NCI-H510A treated with DMSO at 0.1 percent for 48 hours (cell line): ENCODE measurements at regions not wholly inside any gene's neighbourhood (a gene's known extent, or its start where the extent isn't known, plus 50 kb on each side); places are given as distances from the start of the nearest gene placed in this dataset.

Source experiments
- DNase-seq: peaks from one replicate; lab custom pipeline; 2025; lab: John Stamatoyannopoulos, UW

- no peak for DNase-seq
Observed at GRCh38 chr2:176612036-176612435, 342.8 kb downstream of the MTX2 start.

GRCh38 chr2:176612736-176613135 is 343.5 kb downstream of the MTX2 start:
- DNase-seq = no peak

GRCh38 chr2:176613323-176613987 is 344.2 kb downstream of the MTX2 start:
- DNase-seq = no peak

GRCh38 chr2:176614049-176614448 is 344.8 kb downstream of the MTX2 start:
- DNase-seq = no peak

GRCh38 chr2:176614930-176615329 is 345.7 kb downstream of the MTX2 start:
- no peak for DNase-seq

- DNase-seq = no peak
Observed at GRCh38 chr2:176619504-176619903, 350.3 kb downstream of the MTX2 start.

- DNase-seq = no peak
Observed at GRCh38 chr2:176621350-176621749, 352.1 kb downstream of the MTX2 start.

GRCh38 chr2:176622792-176623191 is 353.6 kb downstream of the MTX2 start:
- no peak for DNase-seq

- no peak for DNase-seq
Observed at GRCh38 chr2:176626796-176627195, 357.6 kb downstream of the MTX2 start.

- DNase-seq = no peak
Observed at GRCh38 chr2:176628438-176628837, 359.2 kb downstream of the MTX2 start.

- DNase-seq = no peak
Observed at GRCh38 chr2:176633754-176634153, 364.5 kb downstream of the MTX2 start.

- no peak for DNase-seq
Observed at GRCh38 chr2:176636401-176636800, 367.2 kb downstream of the MTX2 start.

- DNase-seq = no peak
Observed at GRCh38 chr2:176637142-176637485, 367.9 kb downstream of the MTX2 start.

- peak; percentile 50 for DNase-seq
Observed at GRCh38 chr2:176637486-176638166, 368.4 kb downstream of the MTX2 start.

GRCh38 chr2:176638167-176639015 is 369.1 kb downstream of the MTX2 start:
- peak; percentile 77 for DNase-seq

GRCh38 chr2:176639016-176639343 is 369.7 kb downstream of the MTX2 start:
- no peak for DNase-seq

- no peak for DNase-seq
Observed at GRCh38 chr2:176639671-176640070, 370.4 kb downstream of the MTX2 start.

- DNase-seq = no peak
Observed at GRCh38 chr2:176641436-176641835, 372.2 kb downstream of the MTX2 start.

- DNase-seq = no peak
Observed at GRCh38 chr2:176642074-176642473, 372.8 kb downstream of the MTX2 start.

- peak; percentile 77 for DNase-seq
Observed at GRCh38 chr2:176643646-176644045, 374.4 kb downstream of the MTX2 start.

GRCh38 chr2:176645494-176645893 is 376.3 kb downstream of the MTX2 start:
- DNase-seq = no peak

- no peak for DNase-seq
Observed at GRCh38 chr2:176646033-176646615, 376.9 kb downstream of the MTX2 start.
